HEK293 (cell line): ENCODE measurements at regions not wholly inside any gene's neighbourhood (a gene's known extent, or its start where the extent isn't known, plus 50 kb on each side); places are given as distances from the start of the nearest gene placed in this dataset.

Experiments used
- SETDB1 ChIP-seq: IDR thresholded peaks from one replicate; pipeline ENCODE4 v1.6.1; 2017; ENCODE audit warnings: mild to moderate bottlenecking, low read length, moderate library complexity, mixed read lengths; ENCODE audit not compliant: insufficient read length
- ZNF10 ChIP-seq: fragments of 450-650 bp; formaldehyde crosslinking; IDR thresholded peaks from 2 replicates; pipeline ENCODE4 v1.5.1; 2017; ENCODE audit warnings: missing biosample characterization, missing genetic modification characterization
- ZNF354C ChIP-seq: fragments of 450-650 bp; formaldehyde crosslinking; IDR thresholded peaks from 2 replicates; pipeline ENCODE4 v1.5.1; 2016; ENCODE audit warnings: missing biosample characterization, missing genetic modification characterization, low read depth, borderline replicate concordance
- TF ChIP-seq, protein P1 (sequence below): fragments of 450-650 bp; formaldehyde crosslinking; IDR thresholded peaks from 2 replicates; pipeline ENCODE4 v1.5.1; 2016; ENCODE audit warnings: missing biosample characterization, missing genetic modification characterization

DNA sequence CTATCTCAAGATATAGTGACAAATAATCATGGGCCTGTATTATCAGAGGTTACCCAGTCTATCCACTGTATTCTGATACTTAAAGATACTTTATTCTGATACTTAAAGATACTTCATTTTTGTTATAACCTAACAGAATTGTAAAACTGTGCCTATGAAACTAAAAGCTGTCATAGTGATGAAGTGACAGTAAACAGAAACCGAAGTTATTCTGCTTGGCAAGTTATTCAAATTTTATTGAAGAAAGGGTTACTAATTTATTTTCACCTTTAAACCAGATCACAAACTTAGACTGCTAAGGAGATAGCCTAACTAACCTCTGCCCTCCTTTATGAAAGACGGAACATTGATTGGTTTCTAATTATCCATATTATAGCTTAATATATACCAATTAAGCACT lies 604.6 kb upstream of the IMPG1 start:
- TF ChIP-seq, protein P1, sequence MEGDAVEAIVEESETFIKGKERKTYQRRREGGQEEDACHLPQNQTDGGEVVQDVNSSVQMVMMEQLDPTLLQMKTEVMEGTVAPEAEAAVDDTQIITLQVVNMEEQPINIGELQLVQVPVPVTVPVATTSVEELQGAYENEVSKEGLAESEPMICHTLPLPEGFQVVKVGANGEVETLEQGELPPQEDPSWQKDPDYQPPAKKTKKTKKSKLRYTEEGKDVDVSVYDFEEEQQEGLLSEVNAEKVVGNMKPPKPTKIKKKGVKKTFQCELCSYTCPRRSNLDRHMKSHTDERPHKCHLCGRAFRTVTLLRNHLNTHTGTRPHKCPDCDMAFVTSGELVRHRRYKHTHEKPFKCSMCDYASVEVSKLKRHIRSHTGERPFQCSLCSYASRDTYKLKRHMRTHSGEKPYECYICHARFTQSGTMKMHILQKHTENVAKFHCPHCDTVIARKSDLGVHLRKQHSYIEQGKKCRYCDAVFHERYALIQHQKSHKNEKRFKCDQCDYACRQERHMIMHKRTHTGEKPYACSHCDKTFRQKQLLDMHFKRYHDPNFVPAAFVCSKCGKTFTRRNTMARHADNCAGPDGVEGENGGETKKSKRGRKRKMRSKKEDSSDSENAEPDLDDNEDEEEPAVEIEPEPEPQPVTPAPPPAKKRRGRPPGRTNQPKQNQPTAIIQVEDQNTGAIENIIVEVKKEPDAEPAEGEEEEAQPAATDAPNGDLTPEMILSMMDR (tag by site-specific recombination): no peak
- TF ChIP-seq ZNF10 (tag by site-specific recombination) (no peak), ZNF354C (tag by site-specific recombination) (no peak), SETDB1 (no peak)
